Cardiac muscle cell (in vitro differentiated cells and primary cell): ENCODE measurements at regions not wholly inside any gene's neighbourhood (a gene's known extent, or its start where the extent isn't known, plus 50 kb on each side); places are given as distances from the start of the nearest gene placed in this dataset.

ENCODE experiments used
- DNase-seq, 2 donors: peaks; one replicate each; pipeline versions ENCODE4 v3.0.0 to v3.0.0-alpha.2; 2010 to 2017; ENCODE audit warnings: low read depth in 1 of 2, low spot score in 1 of 2
- H3K27ac ChIP-seq: fragments of 200-600 bp; sonication (generic); 2 replicates; pipeline ENCODE4 v1.5.1; 2016
- H3K27me3 ChIP-seq: fragments of 200-600 bp; sonication (generic); 2 replicates; pipeline ENCODE4 v1.6.0; 2016; ENCODE audit warnings: control low read depth
- H3K36me3 ChIP-seq: fragments of 200-600 bp; sonication (generic); 2 replicates; pipeline ENCODE4 v1.5.1; 2016; ENCODE audit warnings: control low read depth
- H3K4me1 ChIP-seq: fragments of 200-600 bp; sonication (generic); 2 replicates; pipeline ENCODE4 v1.8.1; 2017; ENCODE audit warnings: low read depth, mild to moderate bottlenecking, mixed run types
- H3K4me3 ChIP-seq: fragments of 200-600 bp; sonication (generic); 2 replicates; pipeline ENCODE4 v1.5.1; 2016; ENCODE audit warnings: mild to moderate bottlenecking
- H3K9me3 ChIP-seq: fragments of 200-600 bp; sonication (generic); 2 replicates; pipeline ENCODE4 v1.5.1; 2017; ENCODE audit warnings: low read depth, mild to moderate bottlenecking, control low read depth
- CTCF ChIP-seq: IDR thresholded peaks from 2 replicates; pipeline ENCODE4 v1.5.1; 2012; ENCODE audit warnings: low read depth, mild to moderate bottlenecking, low read length

GRCh38 chr21:14734191-14734590, 188.1 kb upstream of the SAMSN1 start:
- Histone ChIP-seq H3K27me3 (no peaks in the 10 kb centered on the region), H3K36me3 (no peaks in the 10 kb centered on the region)

GRCh38 chr21:14725219-14725618, 179.1 kb upstream of the SAMSN1 start:
- Histone ChIP-seq H3K4me3 (no peak overlapping the region), H3K27ac (no peak overlapping the region), H3K36me3 (no peaks in the 10 kb centered on the region), H3K9me3 (no peaks in the 10 kb centered on the region), H3K4me1 (peaks cover 4% of the 10 kb centered on the region), H3K27me3 (no peaks in the 10 kb centered on the region)
- no peak for TF ChIP-seq CTCF
- DNase-seq, result no peak

More at GRCh38 chr21:14734191-14734590, 188.1 kb upstream of the SAMSN1 start:
- Histone ChIP-seq H3K4me3 (no peak overlapping the region), H3K27ac (no peak overlapping the region), H3K9me3 (no peaks in the 10 kb centered on the region), H3K4me1 (no peaks in the 10 kb centered on the region)
- no peak for TF ChIP-seq CTCF
- no peak for DNase-seq

GRCh38 chr21:14722841-14723483, 176.8 kb upstream of the SAMSN1 start:
- H3K4me3 ChIP-seq, result no peak overlapping the region
- DNase-seq, result no peak
- H3K9me3 ChIP-seq, result no peaks in the 10 kb centered on the region
- no peaks in the 10 kb centered on the region for H3K36me3 ChIP-seq
- no peak for TF ChIP-seq CTCF
- H3K27me3 ChIP-seq, result no peaks in the 10 kb centered on the region
- no peak overlapping the region for H3K27ac ChIP-seq
- peaks cover 10% of the 10 kb centered on the region for H3K4me1 ChIP-seq

- no peak for TF ChIP-seq CTCF
- no peaks in the 10 kb centered on the region for H3K27me3 ChIP-seq
- no peaks in the 10 kb centered on the region for H3K36me3 ChIP-seq
- no peak for DNase-seq
- H3K27ac ChIP-seq, result no peak overlapping the region
- no peak overlapping the region for H3K4me3 ChIP-seq
- H3K9me3 ChIP-seq, result no peaks in the 10 kb centered on the region
- H3K4me1 ChIP-seq, result peaks cover 24% of the 10 kb centered on the region
These were observed 174.1 kb upstream of the SAMSN1 start for GRCh38 chr21:14720237-14720636.

- TF ChIP-seq CTCF, result no peak
These were observed 172.8 kb upstream of the SAMSN1 start for GRCh38 chr21:14718951-14719350.

More at GRCh38 chr21:14718951-14719350, 172.8 kb upstream of the SAMSN1 start:
- no peaks in the 10 kb centered on the region for H3K27me3 ChIP-seq
- no peaks in the 10 kb centered on the region for H3K36me3 ChIP-seq
- H3K4me3 ChIP-seq, result no peak overlapping the region
- no peak overlapping the region for H3K27ac ChIP-seq
- no peak for DNase-seq
- no peaks in the 10 kb centered on the region for H3K9me3 ChIP-seq
- H3K4me1 ChIP-seq, result peaks cover 24% of the 10 kb centered on the region
